B cell (primary cell): ENCODE measurements at regions not wholly inside any gene's neighbourhood (a gene's known extent, or its start where the extent isn't known, plus 50 kb on each side); places are given as distances from the start of the nearest gene placed in this dataset.

Experiments used
- ATAC-seq: fragments of 200-7000 bp; cut with Tn5 transposase; one replicate; pipeline ENCODE4 v1.10.0; 2021; ENCODE audit warnings: low read depth, mild to moderate bottlenecking, moderate number of reproducible peaks, moderate library complexity
- CTCF ChIA-PET: fragments of 350-600 bp; sonication (Branson Sonifier 250); formaldehyde crosslinking; loops from one replicate; lab custom pipeline; 2021; ENCODE audit warnings: antibody characterized with exemption, inconsistent platforms; lab: Charles Lee
- POLR2A ChIA-PET: fragments of 350-600 bp; sonication (Branson Sonifier 250); formaldehyde crosslinking; loops from one replicate; lab custom pipeline; 2021; ENCODE audit warnings: antibody characterized with exemption; lab: Charles Lee
- DNase-seq: peaks from one replicate; pipeline ENCODE4 v3.0.0; 2013
- H2AFZ ChIP-seq: 2 replicates; pipeline ENCODE4 v1.6.1; 2012; ENCODE audit warnings: mild to moderate bottlenecking, low read depth, low read length; ENCODE audit not compliant: insufficient read depth, poor library complexity, severe bottlenecking
- H3K27ac ChIP-seq, 2 donors: 1 replicate in 1 of 2; 2 replicates in 1 of 2; pipeline ENCODE4 v1.5.1; 2012 to 2013; ENCODE audit warnings: low read length in 2 of 2, mild to moderate bottlenecking in 2 of 2, moderate library complexity in 1 of 2
- H3K27me3 ChIP-seq, 4 experiments: fragments of 200-600 bp in 1 of 4; sonication (generic) in 1 of 4; replicated peaks in 1 of 4; 1 replicate in 2 of 4; 2 replicates in 2 of 4; pipeline versions ENCODE4 v1.6.1 to v1.7.0; 2013 to 2016; ENCODE audit warnings: low read length in 3 of 4, mild to moderate bottlenecking in 2 of 4, mixed read lengths in 1 of 4, moderate library complexity in 1 of 4; ENCODE audit not compliant: insufficient read depth in 4 of 4, control insufficient read depth in 3 of 4; ENCODE audit errors: control extremely low read depth in 1 of 4
- H3K36me3 ChIP-seq, 2 experiments: replicated peaks in 1 of 2; 1 replicate in 1 of 2; 2 replicates in 1 of 2; pipeline versions ENCODE4 v1.6.1 to v1.7.1; 2013; ENCODE audit warnings: low read length in 1 of 2; ENCODE audit not compliant: insufficient read depth in 2 of 2, control insufficient read depth in 1 of 2; ENCODE audit errors: control extremely low read depth in 1 of 2, extremely low read depth in 1 of 2
- H3K4me1 ChIP-seq, 2 donors: fragments of 200-600 bp in 1 of 2; sonication (generic) in 1 of 2; 1 replicate in 1 of 2; 2 replicates in 1 of 2; pipeline versions ENCODE4 v1.5.1 to v1.6.1; 2013 to 2017; ENCODE audit warnings: low read length in 2 of 2; ENCODE audit not compliant: control insufficient read depth in 2 of 2, insufficient read depth in 2 of 2
- H3K4me2 ChIP-seq: replicated peaks from 2 replicates; pipeline ENCODE3; 2012; ENCODE audit warnings: mild to moderate bottlenecking, low read depth, low read length; ENCODE audit not compliant: poor library complexity, severe bottlenecking
- H3K4me3 ChIP-seq, 5 experiments: fragments of 200-600 bp in 1 of 5; sonication (generic) in 1 of 5; 1 replicate in 3 of 5; 2 replicates in 2 of 5; pipeline versions ENCODE4 v1.5.1 to v1.7.0; 2011 to 2016; ENCODE audit warnings: low read length in 4 of 5, mild to moderate bottlenecking in 4 of 5, low read depth in 2 of 5, control low read depth in 1 of 5, moderate library complexity in 1 of 5; ENCODE audit not compliant: insufficient read depth in 1 of 5; ENCODE audit errors: control extremely low read depth in 1 of 5, extremely low read depth in 1 of 5
- H3K79me2 ChIP-seq: fragments of 200-600 bp; sonication (generic); one replicate; pipeline ENCODE4 v1.6.0; 2016; ENCODE audit warnings: low read length; ENCODE audit not compliant: control insufficient read depth, insufficient read depth
- H3K9ac ChIP-seq: fragments of 200-600 bp; sonication (generic); 2 replicates; pipeline ENCODE4 v1.6.1; 2017; ENCODE audit warnings: mild to moderate bottlenecking, low read length, moderate library complexity
- H3K9me3 ChIP-seq, 3 donors: one replicate each; pipeline versions ENCODE4 v1.6.1 to v1.7.1; 2013; ENCODE audit warnings: low read length in 2 of 3; ENCODE audit not compliant: control insufficient read depth in 2 of 3, insufficient read depth in 1 of 3; ENCODE audit errors: control extremely low read depth in 1 of 3
- H4K20me1 ChIP-seq: 2 replicates; pipeline ENCODE4 v1.6.0; 2012; ENCODE audit warnings: mild to moderate bottlenecking, low read length; ENCODE audit not compliant: insufficient read depth, control insufficient read depth, poor library complexity, severe bottlenecking
- H3K27ac Mint-ChIP-seq: one replicate; pipeline ENCODE4 v1.8.0; 2021; ENCODE audit warnings: mixed read lengths
- H3K27me3 Mint-ChIP-seq: one replicate; pipeline ENCODE4 v1.8.0; 2021; ENCODE audit warnings: mixed read lengths
- H3K4me1 Mint-ChIP-seq: one replicate; pipeline ENCODE4 v1.8.0; 2021; ENCODE audit warnings: mixed read lengths
- H3K4me3 Mint-ChIP-seq: one replicate; pipeline ENCODE4 v1.8.0; 2021; ENCODE audit warnings: mixed read lengths
- H3K9me3 Mint-ChIP-seq: one replicate; pipeline ENCODE4 v1.8.0; 2022; ENCODE audit warnings: mixed read lengths; ENCODE audit not compliant: insufficient read depth
- EZH2 ChIP-seq: IDR thresholded peaks from 2 replicates; pipeline ENCODE4 v1.6.1; 2012; ENCODE audit warnings: borderline replicate concordance, low read depth, mild to moderate bottlenecking, moderate library complexity, low read length; ENCODE audit not compliant: insufficient read depth, poor library complexity, severe bottlenecking
- WGBS: methylation state at CpG from one replicate; pipeline ENCODE4 v1.1.5; 2013; ENCODE audit warnings: missing lambda C conversion rate; ENCODE audit not compliant: insufficient coverage; 5-methylcytosine and 5-hydroxymethylcytosine counted together
- intact Hi-C: fragments of 100-400 bp; cut with micrococcal nuclease; formaldehyde crosslinking; loops from one replicate; pipeline ENCODE4 v1.10.0; 2022
- TF ChIP-seq, protein P1 (sequence below): fragments of 200-600 bp; IDR thresholded peaks from one replicate; pipeline ENCODE4 v1.8.0; 2022; ENCODE audit warnings: antibody characterized with exemption, mild to moderate bottlenecking

DNA sequence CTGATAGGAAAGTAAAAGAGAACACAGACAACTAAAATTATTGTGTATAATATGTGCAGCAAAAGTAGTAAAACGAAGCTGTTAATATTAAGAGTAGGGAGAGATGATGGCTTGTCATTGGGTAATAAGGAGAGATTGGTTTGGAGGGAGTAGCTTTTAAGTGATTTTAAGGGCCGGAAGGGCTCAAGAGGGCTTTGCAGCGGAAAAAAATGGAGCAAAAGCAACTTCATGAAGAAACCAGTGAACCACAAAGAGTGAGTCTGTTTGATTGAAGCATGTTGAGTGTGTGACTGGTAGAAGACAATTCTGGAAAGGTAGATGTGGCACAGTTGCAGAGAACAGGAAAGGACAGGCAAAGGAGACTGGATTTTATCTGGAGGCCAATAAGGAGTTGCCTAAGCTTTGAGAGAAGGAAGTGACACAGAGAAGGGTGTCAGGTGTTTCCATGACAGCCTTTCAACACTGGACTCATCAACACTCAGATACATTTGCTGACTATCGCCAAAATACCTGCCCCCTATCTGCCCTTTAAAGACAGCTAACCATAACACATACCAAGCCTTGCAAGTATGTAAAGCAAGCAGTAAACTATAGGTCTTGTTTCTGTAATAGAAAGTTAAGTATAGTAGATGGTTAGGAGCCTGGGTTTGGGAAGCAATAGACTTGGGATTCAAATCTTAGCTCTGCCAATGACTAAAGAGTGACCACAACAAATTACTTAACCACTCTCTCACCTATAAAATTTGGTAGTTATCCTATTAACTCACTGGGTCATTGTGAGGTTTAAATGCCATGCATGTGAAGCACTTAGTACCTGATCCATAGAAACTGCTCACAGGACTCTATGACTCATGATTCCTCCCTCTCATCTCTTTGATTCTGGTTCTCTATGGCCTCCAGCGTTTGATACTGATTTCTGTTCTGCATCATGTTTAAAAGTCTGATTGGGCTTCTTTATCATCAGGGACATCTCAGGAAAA lies 117.3 kb upstream of the LMNTD1 start:
- no peak overlapping the region for H3K27ac ChIP-seq
- ChIA-PET CTCF (no interaction called here), POLR2A (no interaction called here)
- H3K4me1 ChIP-seq: no peaks in the 10 kb centered on the region
- Mint-ChIP-seq H3K27ac (no peak overlapping the region), H3K9me3 (no peaks in the 10 kb centered on the region), H3K4me1 (no peaks in the 10 kb centered on the region), H3K4me3 (no peak overlapping the region), H3K27me3 (peaks cover 8% of the 10 kb centered on the region)
- intact Hi-C loops: no loop called here
- no peaks in the 10 kb centered on the region for H4K20me1 ChIP-seq
- TF ChIP-seq, protein P1, sequence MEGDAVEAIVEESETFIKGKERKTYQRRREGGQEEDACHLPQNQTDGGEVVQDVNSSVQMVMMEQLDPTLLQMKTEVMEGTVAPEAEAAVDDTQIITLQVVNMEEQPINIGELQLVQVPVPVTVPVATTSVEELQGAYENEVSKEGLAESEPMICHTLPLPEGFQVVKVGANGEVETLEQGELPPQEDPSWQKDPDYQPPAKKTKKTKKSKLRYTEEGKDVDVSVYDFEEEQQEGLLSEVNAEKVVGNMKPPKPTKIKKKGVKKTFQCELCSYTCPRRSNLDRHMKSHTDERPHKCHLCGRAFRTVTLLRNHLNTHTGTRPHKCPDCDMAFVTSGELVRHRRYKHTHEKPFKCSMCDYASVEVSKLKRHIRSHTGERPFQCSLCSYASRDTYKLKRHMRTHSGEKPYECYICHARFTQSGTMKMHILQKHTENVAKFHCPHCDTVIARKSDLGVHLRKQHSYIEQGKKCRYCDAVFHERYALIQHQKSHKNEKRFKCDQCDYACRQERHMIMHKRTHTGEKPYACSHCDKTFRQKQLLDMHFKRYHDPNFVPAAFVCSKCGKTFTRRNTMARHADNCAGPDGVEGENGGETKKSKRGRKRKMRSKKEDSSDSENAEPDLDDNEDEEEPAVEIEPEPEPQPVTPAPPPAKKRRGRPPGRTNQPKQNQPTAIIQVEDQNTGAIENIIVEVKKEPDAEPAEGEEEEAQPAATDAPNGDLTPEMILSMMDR: no peak
- TF ChIP-seq EZH2: no peak
- H2AFZ ChIP-seq: no peak overlapping the region
- WGBS: 85% methylated on average over 3 of the region's 5 CpGs
- DNase-seq (no peak), ATAC-seq (no peak)
- H3K9me3 ChIP-seq: no peaks in the 10 kb centered on the region
- no peak overlapping the region for H3K9ac ChIP-seq
- H3K4me3 ChIP-seq: no peak overlapping the region
- H3K79me2 ChIP-seq: no peaks in the 10 kb centered on the region
- H3K4me2 ChIP-seq: no peak overlapping the region
- H3K27me3 ChIP-seq: no peaks in the 10 kb centered on the region
- no peaks in the 10 kb centered on the region for H3K36me3 ChIP-seq

DNA sequence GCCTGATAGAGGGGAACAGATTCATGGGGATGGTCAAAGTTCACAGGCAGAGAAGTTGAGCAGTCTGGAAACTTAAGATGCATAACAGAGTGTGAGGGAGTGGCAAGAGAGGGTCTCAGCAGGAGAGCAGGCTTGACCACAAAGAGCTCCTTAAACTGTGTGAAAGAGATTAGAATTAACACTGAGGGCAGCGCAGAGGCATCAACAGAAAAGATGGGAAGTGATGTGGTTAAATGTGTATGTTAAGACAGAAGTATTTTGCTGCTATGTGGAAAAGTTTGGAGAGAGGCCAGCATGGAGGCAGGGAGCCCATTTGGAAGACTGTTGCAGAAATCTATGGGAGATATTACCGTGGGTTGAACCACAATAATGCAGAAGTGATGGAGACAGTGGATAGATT lies 122.7 kb upstream of the LMNTD1 start:
- TF ChIP-seq EZH2: no peak
- TF ChIP-seq, protein P1: no peak
- CTCF ChIA-PET: no interaction called here
- H3K79me2 ChIP-seq: no peaks in the 10 kb centered on the region

More for the DNA sequence above, 122.7 kb upstream of the LMNTD1 start:
- H3K4me1 ChIP-seq: no peaks in the 10 kb centered on the region
- POLR2A ChIA-PET: no interaction called here
- H3K36me3 ChIP-seq: no peaks in the 10 kb centered on the region
- H3K4me3 ChIP-seq: no peak overlapping the region
- no peak overlapping the region for H3K9ac ChIP-seq
- H3K27ac ChIP-seq: no peak overlapping the region
- H3K4me2 ChIP-seq: no peak overlapping the region
- 61% methylated on average over 2 of the region's 2 CpGs for WGBS
- no peak for DNase-seq
- no peaks in the 10 kb centered on the region for H3K4me1 Mint-ChIP-seq
- no peak overlapping the region for H3K27ac Mint-ChIP-seq
- no peaks in the 10 kb centered on the region for H3K9me3 ChIP-seq
- no peak overlapping the region for H3K4me3 Mint-ChIP-seq
- no peak overlapping the region for H2AFZ ChIP-seq
- no peaks in the 10 kb centered on the region for H3K9me3 Mint-ChIP-seq
- H4K20me1 ChIP-seq: no peaks in the 10 kb centered on the region
- H3K27me3 Mint-ChIP-seq: peaks cover 10% of the 10 kb centered on the region
- intact Hi-C loops: no loop called here
- H3K27me3 ChIP-seq: no peaks in the 10 kb centered on the region
- ATAC-seq: no peak
